ENCODE measurements at regions not wholly inside any gene's neighbourhood (a gene's known extent, or its start where the extent isn't known, plus 50 kb on each side); places are given as distances from the start of the nearest gene placed in this dataset.
"Not testable (repeated sequence)": the region's sequence is repeated elsewhere in the genome, so short reads cannot be mapped to it uniquely, and the experiment has no call there.

DNA sequence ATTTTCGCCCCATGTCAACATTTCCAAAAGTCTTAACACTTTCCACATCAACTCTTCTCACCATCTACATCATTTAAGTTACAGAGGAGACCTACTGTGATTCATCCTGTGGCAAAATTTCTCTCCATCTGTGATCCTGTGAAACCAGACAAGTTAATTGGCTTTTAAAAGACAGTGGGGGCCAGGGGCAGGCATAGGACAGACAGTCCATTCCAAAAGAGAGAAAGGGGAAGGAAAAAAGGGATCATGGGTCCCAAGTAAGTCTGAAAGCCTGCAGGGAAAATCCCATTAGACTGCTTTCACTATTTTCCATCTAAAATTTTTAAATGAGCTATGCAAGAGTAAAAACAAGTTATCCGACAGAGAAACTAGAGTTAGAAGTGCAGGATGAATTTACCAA lies 121.0 kb downstream of the MRPL57 start:
- no peak for ATAC-seq
- H3K4me1 ChIP-seq (ENCODE audit: control insufficient read depth, insufficient read depth, low read length) = peaks cover 14% of the 10 kb centered on the region
- H3K4me1 Mint-ChIP-seq = peaks cover 23 to 24% of the 10 kb centered on the region in 2 donors
- H3K27ac ChIP-seq (ENCODE audit: low read length) = peak overlapping the region; percentile 56
- H3K27me3 ChIP-seq (ENCODE audit: control insufficient read depth, insufficient read depth, low read length) = no peaks in the 10 kb centered on the region
- WGBS (ENCODE audit: insufficient coverage) = 83% methylated on average over 1 of the region's 2 CpGs
- no peaks in the 10 kb centered on the region for H3K9me3 Mint-ChIP-seq
- peak overlapping the region; percentile 76 to 89 for H3K27ac Mint-ChIP-seq
- H3K36me3 Mint-ChIP-seq = no peaks in the 10 kb centered on the region
- peak overlapping the region; percentile 95 for H3K4me3 Mint-ChIP-seq
- TF ChIP-seq CTCF (IDR thresholded peaks at IDR 0.05) = no peak
- DNase-seq = peak in 1 of 2 donors; percentile 25
- no peaks in the 10 kb centered on the region for H3K36me3 ChIP-seq (ENCODE audit: control insufficient read depth, insufficient read depth, low read length)
- intact Hi-C loops (cut with micrococcal nuclease) = no loop called here
- H3K9me3 ChIP-seq (ENCODE audit: control insufficient read depth, insufficient read depth, low read length) = no peaks in the 10 kb centered on the region
- no peak overlapping the region for H3K4me3 ChIP-seq (ENCODE audit: low read length)
- peaks cover 0 to 4% of the 10 kb centered on the region in 2 donors for H3K27me3 Mint-ChIP-seq (ENCODE audit: low read depth in 2 of 2)

DNA sequence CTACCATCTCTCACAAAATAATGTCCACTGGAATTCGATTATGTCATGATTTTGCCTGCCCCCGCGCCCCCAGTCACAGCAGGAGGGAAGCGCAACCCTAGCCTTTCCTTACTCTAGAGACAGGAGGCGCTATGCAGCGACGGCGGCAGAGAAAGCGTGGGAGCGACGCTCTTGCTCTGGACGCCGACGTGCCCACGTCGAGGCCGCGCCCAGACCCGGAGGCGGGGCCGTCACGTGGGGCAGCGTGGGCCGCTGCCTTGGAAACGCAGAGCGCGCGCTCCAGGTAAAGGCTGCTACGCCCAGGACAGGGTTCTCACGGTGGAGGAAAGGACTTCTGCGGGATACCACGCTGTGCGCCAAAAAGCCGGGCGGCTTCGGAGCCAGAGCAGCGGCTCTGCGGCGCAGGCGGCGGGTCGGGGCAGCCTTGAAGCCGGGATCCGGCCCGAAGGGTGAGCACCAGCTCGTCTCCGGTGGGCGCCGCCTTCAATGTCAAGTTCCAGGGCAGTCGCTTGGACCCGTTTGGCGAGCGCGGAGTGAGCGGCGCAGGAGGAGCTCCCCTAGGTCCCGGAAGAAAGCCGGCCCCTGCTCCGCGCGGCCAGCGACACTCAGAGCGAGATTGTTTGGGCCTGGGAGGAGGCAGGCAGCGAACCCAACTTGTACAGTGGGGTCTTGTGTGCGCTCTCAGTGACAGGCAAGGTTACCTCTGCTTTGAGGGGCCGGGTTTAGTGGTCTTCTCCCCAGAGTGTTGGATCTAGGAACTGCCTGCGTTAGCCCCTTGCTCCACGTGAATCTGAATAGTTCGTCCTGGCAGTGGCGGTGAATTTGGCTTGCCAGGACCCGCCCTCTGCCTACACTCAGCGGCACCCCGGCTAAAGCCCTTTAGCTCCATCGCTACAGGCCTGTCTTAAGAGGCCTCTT lies 121.7 kb downstream of the MRPL57 start:
- no peaks in the 10 kb centered on the region for H3K27me3 ChIP-seq (ENCODE audit: control insufficient read depth, insufficient read depth, low read length)
- H3K4me3 ChIP-seq (ENCODE audit: low read length) = peak overlapping the region; percentile 66
- H3K9me3 ChIP-seq (ENCODE audit: control insufficient read depth, insufficient read depth, low read length) = no peaks in the 10 kb centered on the region
- intact Hi-C loops (cut with micrococcal nuclease) = loop anchor here (1.0 kb wide), 2 partner anchors 161 to 181 kb away; partner anchors contain the start of gene ZDHHC20
- ATAC-seq (peak; percentile 95 to 100 (median 98)), DNase-seq (peak; percentile 79 to 95)
- no peaks in the 10 kb centered on the region for H3K9me3 Mint-ChIP-seq
- under 1% methylated on average over 74 of the region's 74 CpGs for WGBS (ENCODE audit: insufficient coverage)
- peak overlapping the region; percentile 95 for H3K4me3 Mint-ChIP-seq
- peak; percentile 80 for TF ChIP-seq CTCF (IDR thresholded peaks at IDR 0.05)
- H3K27ac ChIP-seq (ENCODE audit: low read length) = peak overlapping the region; percentile 56
- peaks cover 0 to 2% of the 10 kb centered on the region in 2 donors for H3K27me3 Mint-ChIP-seq (ENCODE audit: low read depth in 2 of 2)
- peaks cover 14% of the 10 kb centered on the region for H3K4me1 ChIP-seq (ENCODE audit: control insufficient read depth, insufficient read depth, low read length)
- peaks cover 2% of the 10 kb centered on the region for H3K36me3 ChIP-seq (ENCODE audit: control insufficient read depth, insufficient read depth, low read length)
- H3K36me3 Mint-ChIP-seq = no peaks in the 10 kb centered on the region
- H3K27ac Mint-ChIP-seq = peak overlapping the region; percentile 76 to 89
- peaks cover 23 to 24% of the 10 kb centered on the region in 2 donors for H3K4me1 Mint-ChIP-seq

DNA sequence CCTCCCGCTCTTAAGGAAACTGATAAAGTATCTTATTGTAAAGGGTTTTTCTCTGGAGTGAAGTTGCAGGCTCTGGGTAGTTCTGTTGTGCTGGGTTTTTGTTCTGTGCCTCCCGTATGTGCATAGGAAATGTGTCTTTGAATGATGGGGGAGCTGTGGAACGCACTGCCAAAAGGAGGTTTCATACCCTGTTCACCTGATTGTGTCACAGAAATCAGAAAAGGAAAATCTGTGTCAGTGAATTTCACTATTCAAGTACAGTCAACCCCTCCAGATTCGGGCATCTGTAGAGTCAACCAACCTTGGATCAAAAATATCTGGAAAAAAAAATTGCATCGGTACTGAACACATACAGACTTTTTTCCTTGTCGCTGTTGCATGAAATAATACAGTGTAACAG lies 127.8 kb downstream of the MRPL57 start:
- H3K36me3 Mint-ChIP-seq = no peaks in the 10 kb centered on the region
- H3K27me3 Mint-ChIP-seq (ENCODE audit: low read depth in 2 of 2) = no peaks in the 10 kb centered on the region
- H3K27ac Mint-ChIP-seq = no peak overlapping the region

GRCh38 chr13:21306300-21307073 lies 130.0 kb downstream of the MRPL57 start:
- H3K4me1 Mint-ChIP-seq; intact Hi-C loops (cut with micrococcal nuclease); H3K4me3 Mint-ChIP-seq; H3K9me3 Mint-ChIP-seq; H3K9me3 ChIP-seq (ENCODE audit: control insufficient read depth, insufficient read depth, low read length); ATAC-seq; H3K36me3 Mint-ChIP-seq; H3K4me3 ChIP-seq (ENCODE audit: low read length); H3K27me3 Mint-ChIP-seq (ENCODE audit: low read depth in 2 of 2); H3K27ac ChIP-seq (ENCODE audit: low read length); H3K27ac Mint-ChIP-seq; DNase-seq; H3K4me1 ChIP-seq (ENCODE audit: control insufficient read depth, insufficient read depth, low read length); H3K36me3 ChIP-seq (ENCODE audit: control insufficient read depth, insufficient read depth, low read length); H3K27me3 ChIP-seq (ENCODE audit: control insufficient read depth, insufficient read depth, low read length): not testable (repeated sequence)
- 88% methylated on average over 8 of the region's 12 CpGs for WGBS (ENCODE audit: insufficient coverage)

More for the DNA sequence above, 127.8 kb downstream of the MRPL57 start:
- H3K4me3 ChIP-seq (ENCODE audit: low read length) = no peak overlapping the region
- Mint-ChIP-seq H3K4me1 (peaks cover 2% of the 10 kb centered on the region in 2 donors), H3K4me3 (no peak overlapping the region), H3K9me3 (no peaks in the 10 kb centered on the region)
- TF ChIP-seq CTCF (IDR thresholded peaks at IDR 0.05) = no peak
- H3K27ac ChIP-seq (ENCODE audit: low read length) = no peak overlapping the region
- no peaks in the 10 kb centered on the region for H3K9me3 ChIP-seq (ENCODE audit: control insufficient read depth, insufficient read depth, low read length)
- H3K27me3 ChIP-seq (ENCODE audit: control insufficient read depth, insufficient read depth, low read length) = no peaks in the 10 kb centered on the region
- WGBS (ENCODE audit: insufficient coverage) = 84% methylated on average over 4 of the region's 6 CpGs
- H3K4me1 ChIP-seq (ENCODE audit: control insufficient read depth, insufficient read depth, low read length) = no peaks in the 10 kb centered on the region
- ATAC-seq = no peak
- intact Hi-C loops (cut with micrococcal nuclease) = no loop called here
- peaks cover 7% of the 10 kb centered on the region for H3K36me3 ChIP-seq (ENCODE audit: control insufficient read depth, insufficient read depth, low read length)
- no peak for DNase-seq

DNA sequence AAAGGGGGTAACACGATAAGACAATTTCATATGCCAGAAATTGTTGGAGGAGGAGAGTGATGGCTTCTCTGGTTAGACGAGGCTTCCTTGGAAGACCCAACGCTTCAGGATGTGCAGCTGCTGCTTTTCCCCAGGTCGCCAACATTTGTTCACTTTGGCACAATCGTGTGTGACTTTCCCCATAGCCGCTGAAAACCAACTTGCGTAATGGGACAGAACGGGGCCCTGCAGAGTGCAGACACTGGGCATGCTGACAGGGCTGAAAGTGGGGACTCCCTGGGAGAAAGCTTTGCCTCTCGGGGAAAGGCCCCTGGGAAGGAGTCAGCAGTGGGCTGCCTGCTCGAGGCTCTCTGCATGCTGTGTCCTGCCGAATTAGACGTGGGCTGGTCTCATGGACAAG lies 130.7 kb downstream of the MRPL57 start:
- H3K27ac ChIP-seq (ENCODE audit: low read length); H3K4me1 Mint-ChIP-seq; H3K4me1 ChIP-seq (ENCODE audit: control insufficient read depth, insufficient read depth, low read length); H3K36me3 ChIP-seq (ENCODE audit: control insufficient read depth, insufficient read depth, low read length); H3K27me3 ChIP-seq (ENCODE audit: control insufficient read depth, insufficient read depth, low read length); H3K27ac Mint-ChIP-seq; intact Hi-C loops (cut with micrococcal nuclease); H3K27me3 Mint-ChIP-seq (ENCODE audit: low read depth in 2 of 2); H3K4me3 ChIP-seq (ENCODE audit: low read length); H3K4me3 Mint-ChIP-seq; DNase-seq; H3K9me3 Mint-ChIP-seq; H3K36me3 Mint-ChIP-seq; ATAC-seq; H3K9me3 ChIP-seq (ENCODE audit: control insufficient read depth, insufficient read depth, low read length): not testable (repeated sequence)
- 99% methylated on average over 6 of the region's 12 CpGs for WGBS (ENCODE audit: insufficient coverage)

All from natural killer cell (primary cell).